ENCODE measurements at regions not wholly inside any gene's neighbourhood (a gene's known extent, or its start where the extent isn't known, plus 50 kb on each side); places are given as distances from the start of the nearest gene placed in this dataset.

DNA sequence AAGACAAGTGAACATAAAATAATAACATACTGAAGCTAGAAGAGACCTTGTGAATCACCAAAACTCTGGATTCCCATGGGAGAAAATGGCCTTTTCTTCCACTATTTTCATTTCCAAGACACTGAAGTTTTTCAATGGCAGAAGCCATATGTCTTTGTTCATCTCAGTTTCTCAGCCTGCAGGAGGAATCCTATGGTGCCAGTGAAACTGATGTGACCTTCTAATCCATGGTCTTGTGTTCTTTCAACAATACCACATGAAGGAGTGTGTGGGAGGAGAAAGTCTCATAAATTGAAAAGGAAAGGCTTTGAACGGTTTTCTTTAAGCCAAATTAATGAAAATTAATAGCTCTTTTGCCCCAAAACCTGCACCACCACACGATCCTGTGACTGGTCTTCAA lies 257.3 kb downstream of the EPHA4 start:
- no peak for TF ChIP-seq EZH2 (IDR thresholded peaks at IDR 0.05; ENCODE audit: borderline replicate concordance)
- no peak for TF ChIP-seq CTCF (IDR thresholded peaks at IDR 0.05; ENCODE audit: poor library complexity)

All from hepatocyte (in vitro differentiated cells).